ENCODE measurements at regions not wholly inside any gene's neighbourhood (a gene's known extent, or its start where the extent isn't known, plus 50 kb on each side); places are given as distances from the start of the nearest gene placed in this dataset.

GRCh38 chr18:37716106-37716735, 150.6 kb upstream of the CELF4 start:
- TF ChIP-seq CTCF (IDR thresholded peaks at IDR 0.05) (no peak), POLR2A (IDR thresholded peaks at IDR 0.05) (no peak)
- WGBS, 4 donors = 79 to 87% (median 80%) methylated on average over 5 of the region's 5 CpGs

GRCh38 chr18:37714691-37715090, 149.1 kb upstream of the CELF4 start:
- WGBS, 4 donors = 42 to 50% (median 46%) methylated on average over 3 of the region's 3 CpGs
- Histone ChIP-seq H3K27ac (no peak overlapping the region), H3K36me3 (no peaks in the 10 kb centered on the region), H3K4me1 (no peaks in the 10 kb centered on the region), H3K4me3 (no peak overlapping the region), H3K9me3 (no peaks in the 10 kb centered on the region), H3K27me3 (peaks cover 0 to 5% (median 0%) of the 10 kb centered on the region in 9 donors)
- TF ChIP-seq CTCF (IDR thresholded peaks at IDR 0.05) (no peak), POLR2A (IDR thresholded peaks at IDR 0.05) (no peak)
- intact Hi-C loops (cut with DNase I) = no loop called here
- DNase-seq (no peak), ATAC-seq (no peak)

More at GRCh38 chr18:37716106-37716735, 150.6 kb upstream of the CELF4 start:
- intact Hi-C loops (cut with DNase I) = no loop called here
- no peak overlapping the region for H3K27ac ChIP-seq
- H3K27me3 ChIP-seq = peaks cover 0 to 5% (median 0%) of the 10 kb centered on the region in 9 donors
- no peaks in the 10 kb centered on the region for H3K36me3 ChIP-seq
- DNase-seq = no peak
- no peaks in the 10 kb centered on the region for H3K9me3 ChIP-seq
- no peak for ATAC-seq
- H3K4me3 ChIP-seq = no peak overlapping the region
- no peaks in the 10 kb centered on the region for H3K4me1 ChIP-seq

GRCh38 chr18:37712776-37713175, 147.2 kb upstream of the CELF4 start:
- no peak for ATAC-seq

More at GRCh38 chr18:37712776-37713175, 147.2 kb upstream of the CELF4 start:
- TF ChIP-seq CTCF (IDR thresholded peaks at IDR 0.05) (no peak), POLR2A (IDR thresholded peaks at IDR 0.05) (no peak)
- Histone ChIP-seq H3K36me3 (no peaks in the 10 kb centered on the region), H3K27ac (no peak overlapping the region), H3K9me3 (no peaks in the 10 kb centered on the region), H3K4me3 (no peak overlapping the region), H3K27me3 (peaks cover 0 to 5% (median 0%) of the 10 kb centered on the region in 9 donors), H3K4me1 (no peaks in the 10 kb centered on the region)
- DNase-seq = no peak
- intact Hi-C loops (cut with DNase I) = no loop called here
